K562 (cell line): ENCODE measurements at regions not wholly inside any gene's neighbourhood (a gene's known extent, or its start where the extent isn't known, plus 50 kb on each side); places are given as distances from the start of the nearest gene placed in this dataset.

ENCODE experiments used
- CCAR2 ChIP-seq: fragments of 200-400 bp; formaldehyde crosslinking; IDR thresholded peaks from 2 replicates; pipeline ENCODE4 v1.6.1; 2017; ENCODE audit warnings: mild to moderate bottlenecking, low read depth, low read length
- FOXA1 ChIP-seq: fragments of 450-650 bp; IDR thresholded peaks from 2 replicates; pipeline ENCODE4 v1.6.1; 2016; ENCODE audit warnings: mild to moderate bottlenecking, borderline replicate concordance
- FOXM1 ChIP-seq, 2 experiments: fragments of 450-650 bp in 1 of 2; sonication (generic) in 1 of 2; formaldehyde crosslinking in 1 of 2; IDR thresholded peaks; 2 replicates each; pipeline versions ENCODE4 v1.6.1 to v1.9.0; 2017 to 2022; ENCODE audit warnings: low read depth in 2 of 2, mild to moderate bottlenecking in 2 of 2, missing genetic modification reagents in 1 of 2, moderate library complexity in 1 of 2
- KLF10 ChIP-seq: fragments of 250-450 bp; sonication (Bioruptor Pico); IDR thresholded peaks from 2 replicates; pipeline ENCODE4 v1.6.1; 2021; ENCODE audit warnings: matching md5 sums
- KLF16 ChIP-seq: IDR thresholded peaks from 2 replicates; pipeline ENCODE4 v1.6.1; 2016; ENCODE audit warnings: antibody characterized with exemption
- KLF6 ChIP-seq: fragments of 250-450 bp; sonication (Bioruptor Pico); IDR thresholded peaks from 2 replicates; pipeline ENCODE4 v1.4.0; 2020; ENCODE audit warnings: mild to moderate bottlenecking, moderate library complexity, borderline replicate concordance
- MAFF ChIP-seq: IDR thresholded peaks from 2 replicates; pipeline ENCODE4 v1.6.1; 2012; ENCODE audit warnings: low read length, improper control_type of control experiment
- NCOA2 ChIP-seq, 2 experiments: fragments of 450-650 bp; IDR thresholded peaks; 2 replicates each; pipeline ENCODE4 v1.6.1; 2018; ENCODE audit warnings: mild to moderate bottlenecking in 2 of 2, moderate library complexity in 1 of 2; ENCODE audit not compliant: partially characterized antibody in 2 of 2
- POLR2B ChIP-seq: fragments of 450-650 bp; IDR thresholded peaks from 2 replicates; pipeline ENCODE4 v1.6.1; 2018; ENCODE audit warnings: low read depth; ENCODE audit not compliant: partially characterized antibody
- POLR3G ChIP-seq: IDR thresholded peaks from 2 replicates; pipeline ENCODE4 v1.6.1; 2011; ENCODE audit not compliant: insufficient read length, insufficient replicate concordance; ENCODE audit errors: extremely low read depth
- RAD21 ChIP-seq, 2 experiments: fragments of 250-450 bp in 1 of 2; fragments of 450-650 bp in 1 of 2; sonication (Bioruptor Pico) in 1 of 2; formaldehyde crosslinking in 1 of 2; IDR thresholded peaks in 1 of 2; conservative IDR thresholded peaks in 1 of 2; 2 replicates each; pipeline versions ENCODE4 v1.4.0 to v1.8.0; 2020 to 2022; ENCODE audit warnings: mild to moderate bottlenecking in 2 of 2, moderate library complexity in 1 of 2
- RBM39 ChIP-seq: fragments of 200-400 bp; formaldehyde crosslinking; optimal IDR thresholded peaks from 2 replicates; pipeline ENCODE3; 2018; ENCODE audit warnings: low read depth, low read length
- RNF2 ChIP-seq: sonication (generic); IDR thresholded peaks from 2 replicates; pipeline ENCODE4 v1.6.1; 2016
- SIRT6 ChIP-seq: IDR thresholded peaks from one replicate; pipeline ENCODE4 v1.6.1; 2012; ENCODE audit warnings: low read depth, mild to moderate bottlenecking, control low read depth, inconsistent platforms, low read length, moderate library complexity
- SP1 ChIP-seq: sonication (generic); formaldehyde crosslinking; IDR thresholded peaks from 2 replicates; pipeline ENCODE4 v1.8.1; 2022; ENCODE audit warnings: mild to moderate bottlenecking, missing genetic modification reagents
- STAT5A ChIP-seq: IDR thresholded peaks from 2 replicates; pipeline ENCODE4 v1.6.1; 2012; ENCODE audit warnings: low read length, inconsistent platforms, borderline replicate concordance
- ZNF133 ChIP-seq: fragments of 250-450 bp; sonication (Bioruptor Pico); IDR thresholded peaks from 2 replicates; pipeline ENCODE4 v1.4.0; 2020; ENCODE audit warnings: mild to moderate bottlenecking
- ZNF41 ChIP-seq: fragments of 250-450 bp; sonication (Bioruptor Pico); conservative IDR thresholded peaks from 2 replicates; pipeline ENCODE4 v1.4.0; 2020; ENCODE audit warnings: mild to moderate bottlenecking
- ZNF444 ChIP-seq: fragments of 250-450 bp; sonication (Bioruptor Pico); IDR thresholded peaks from 2 replicates; pipeline ENCODE4 v1.4.0; 2020; ENCODE audit warnings: mild to moderate bottlenecking, moderate library complexity
- ZNF785 ChIP-seq: fragments of 250-450 bp; sonication (Bioruptor Pico); IDR thresholded peaks from 2 replicates; pipeline ENCODE4 v1.4.0; 2020; ENCODE audit warnings: mild to moderate bottlenecking
- TF ChIP-seq, protein P1 (sequence below): fragments of 450-650 bp; conservative IDR thresholded peaks from 2 replicates; pipeline ENCODE4 v1.6.1; 2016; ENCODE audit warnings: missing genetic modification characterization, low read depth, mild to moderate bottlenecking, control low read depth, missing compliant biosample characterization
- TF ChIP-seq, protein P2 (sequence below): conservative IDR thresholded peaks from 2 replicates; pipeline ENCODE4 v1.6.1; 2011; ENCODE audit warnings: low read depth, mild to moderate bottlenecking, low read length; ENCODE audit not compliant: control insufficient read depth
- TF ChIP-seq, protein P3 (sequence below): fragments of 450-650 bp; IDR thresholded peaks from 2 replicates; pipeline ENCODE4 v1.7.0; 2016; ENCODE audit warnings: borderline replicate concordance
- TF ChIP-seq, protein P4 (sequence below): fragments of 200-800 bp; sonication (Bioruptor generic); IDR thresholded peaks from 2 replicates; pipeline ENCODE4 v1.6.1; 2017; ENCODE audit warnings: missing genetic modification characterization, missing compliant biosample characterization

DNA sequence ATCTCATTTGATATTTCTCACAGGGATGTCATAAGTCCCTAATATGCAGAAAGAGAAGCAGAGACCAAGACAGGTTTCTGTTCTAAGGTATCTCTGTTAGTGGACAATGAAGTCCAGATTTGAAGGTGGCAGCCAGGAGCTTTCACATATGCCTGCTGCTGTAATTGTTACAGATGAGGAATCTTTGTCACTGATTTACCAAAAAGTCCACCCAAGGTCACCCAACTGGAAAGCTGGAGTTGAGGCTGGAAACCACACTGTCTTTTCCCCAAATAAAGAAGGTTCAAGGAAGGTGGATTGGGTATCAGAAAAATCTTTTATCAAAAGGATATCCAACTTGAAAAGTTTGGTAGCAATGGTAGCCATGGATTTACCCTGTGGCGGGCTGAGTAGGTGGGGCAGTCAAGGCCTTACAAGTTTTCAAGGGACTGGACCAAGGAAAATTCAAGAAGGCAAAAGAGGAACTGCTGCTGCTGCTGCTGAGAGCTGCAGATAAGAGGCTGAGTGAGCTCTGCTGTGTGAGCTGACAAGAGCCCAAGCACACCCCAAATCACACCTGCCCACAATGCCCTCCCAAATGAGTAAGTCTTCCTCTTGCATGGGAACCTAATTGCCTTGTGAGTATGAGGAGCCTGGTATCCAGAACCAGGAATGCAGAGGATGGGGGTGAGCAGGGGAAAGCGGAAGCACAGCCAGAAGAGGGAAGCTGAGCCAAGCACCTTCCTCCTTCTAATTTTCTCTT lies 241.2 kb downstream of the ANAPC1 start (continued):
- no peak for TF ChIP-seq ZNF444 (CRISPR knock-in tag)
- no peak for TF ChIP-seq NCOA2 (IDR thresholded peaks at IDR 0.05; ENCODE audit: partially characterized antibody in 2 of 2)
- no peak for TF ChIP-seq ZNF785 (CRISPR knock-in tag)
- TF ChIP-seq SP1 (CRISPR knock-in tag), result no peak
- no peak for TF ChIP-seq POLR2B
- no peak for TF ChIP-seq ZNF133 (CRISPR knock-in tag)
- no peak for TF ChIP-seq KLF10
- no peak; the same call in 1 of the 2 replicates for TF ChIP-seq RNF2
- no peak for TF ChIP-seq CCAR2
- peak in 1 of 2 experiments; percentile 20; a peak in 2 of 4 replicates for TF ChIP-seq RAD21 (CRISPR knock-in tag; conservative IDR thresholded peaks at IDR 0.05 in 1 of 2, IDR thresholded peaks at IDR 0.05 in 1 of 2)
- no peak for TF ChIP-seq KLF6
- TF ChIP-seq ZNF41, result no peak
- TF ChIP-seq SIRT6, result no peak
- TF ChIP-seq, protein P1, sequence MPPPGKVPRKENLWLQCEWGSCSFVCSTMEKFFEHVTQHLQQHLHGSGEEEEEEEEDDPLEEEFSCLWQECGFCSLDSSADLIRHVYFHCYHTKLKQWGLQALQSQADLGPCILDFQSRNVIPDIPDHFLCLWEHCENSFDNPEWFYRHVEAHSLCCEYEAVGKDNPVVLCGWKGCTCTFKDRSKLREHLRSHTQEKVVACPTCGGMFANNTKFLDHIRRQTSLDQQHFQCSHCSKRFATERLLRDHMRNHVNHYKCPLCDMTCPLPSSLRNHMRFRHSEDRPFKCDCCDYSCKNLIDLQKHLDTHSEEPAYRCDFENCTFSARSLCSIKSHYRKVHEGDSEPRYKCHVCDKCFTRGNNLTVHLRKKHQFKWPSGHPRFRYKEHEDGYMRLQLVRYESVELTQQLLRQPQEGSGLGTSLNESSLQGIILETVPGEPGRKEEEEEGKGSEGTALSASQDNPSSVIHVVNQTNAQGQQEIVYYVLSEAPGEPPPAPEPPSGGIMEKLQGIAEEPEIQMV, result no peak
- TF ChIP-seq FOXA1, result no peak
- TF ChIP-seq, protein P2, sequence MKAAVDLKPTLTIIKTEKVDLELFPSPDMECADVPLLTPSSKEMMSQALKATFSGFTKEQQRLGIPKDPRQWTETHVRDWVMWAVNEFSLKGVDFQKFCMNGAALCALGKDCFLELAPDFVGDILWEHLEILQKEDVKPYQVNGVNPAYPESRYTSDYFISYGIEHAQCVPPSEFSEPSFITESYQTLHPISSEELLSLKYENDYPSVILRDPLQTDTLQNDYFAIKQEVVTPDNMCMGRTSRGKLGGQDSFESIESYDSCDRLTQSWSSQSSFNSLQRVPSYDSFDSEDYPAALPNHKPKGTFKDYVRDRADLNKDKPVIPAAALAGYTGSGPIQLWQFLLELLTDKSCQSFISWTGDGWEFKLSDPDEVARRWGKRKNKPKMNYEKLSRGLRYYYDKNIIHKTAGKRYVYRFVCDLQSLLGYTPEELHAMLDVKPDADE, result no peak
- no peak for TF ChIP-seq RBM39
- peak; percentile 78 for TF ChIP-seq STAT5A
- TF ChIP-seq, protein P3, sequence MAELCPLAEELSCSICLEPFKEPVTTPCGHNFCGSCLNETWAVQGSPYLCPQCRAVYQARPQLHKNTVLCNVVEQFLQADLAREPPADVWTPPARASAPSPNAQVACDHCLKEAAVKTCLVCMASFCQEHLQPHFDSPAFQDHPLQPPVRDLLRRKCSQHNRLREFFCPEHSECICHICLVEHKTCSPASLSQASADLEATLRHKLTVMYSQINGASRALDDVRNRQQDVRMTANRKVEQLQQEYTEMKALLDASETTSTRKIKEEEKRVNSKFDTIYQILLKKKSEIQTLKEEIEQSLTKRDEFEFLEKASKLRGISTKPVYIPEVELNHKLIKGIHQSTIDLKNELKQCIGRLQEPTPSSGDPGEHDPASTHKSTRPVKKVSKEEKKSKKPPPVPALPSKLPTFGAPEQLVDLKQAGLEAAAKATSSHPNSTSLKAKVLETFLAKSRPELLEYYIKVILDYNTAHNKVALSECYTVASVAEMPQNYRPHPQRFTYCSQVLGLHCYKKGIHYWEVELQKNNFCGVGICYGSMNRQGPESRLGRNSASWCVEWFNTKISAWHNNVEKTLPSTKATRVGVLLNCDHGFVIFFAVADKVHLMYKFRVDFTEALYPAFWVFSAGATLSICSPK, result no peak
- TF ChIP-seq MAFF, result no peak
- TF ChIP-seq POLR3G, result no peak
- peak; percentile 65 for TF ChIP-seq FOXM1 (IDR thresholded peaks at IDR 0.05; ENCODE audit: low read depth)
- TF ChIP-seq FOXM1 (CRISPR knock-in tag; IDR thresholded peaks at IDR 0.05; ENCODE audit: low read depth), result no peak
- TF ChIP-seq, protein P4, sequence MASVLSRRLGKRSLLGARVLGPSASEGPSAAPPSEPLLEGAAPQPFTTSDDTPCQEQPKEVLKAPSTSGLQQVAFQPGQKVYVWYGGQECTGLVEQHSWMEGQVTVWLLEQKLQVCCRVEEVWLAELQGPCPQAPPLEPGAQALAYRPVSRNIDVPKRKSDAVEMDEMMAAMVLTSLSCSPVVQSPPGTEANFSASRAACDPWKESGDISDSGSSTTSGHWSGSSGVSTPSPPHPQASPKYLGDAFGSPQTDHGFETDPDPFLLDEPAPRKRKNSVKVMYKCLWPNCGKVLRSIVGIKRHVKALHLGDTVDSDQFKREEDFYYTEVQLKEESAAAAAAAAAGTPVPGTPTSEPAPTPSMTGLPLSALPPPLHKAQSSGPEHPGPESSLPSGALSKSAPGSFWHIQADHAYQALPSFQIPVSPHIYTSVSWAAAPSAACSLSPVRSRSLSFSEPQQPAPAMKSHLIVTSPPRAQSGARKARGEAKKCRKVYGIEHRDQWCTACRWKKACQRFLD, result peak; percentile 84; the same call in 1 of the 2 replicates
- TF ChIP-seq KLF16, result peak; percentile 93
